PFSK-1 (cell line): ENCODE measurements at regions not wholly inside any gene's neighbourhood (a gene's known extent, or its start where the extent isn't known, plus 50 kb on each side); places are given as distances from the start of the nearest gene placed in this dataset.

Source experiments
- POLR2AphosphoS5 ChIP-seq: IDR thresholded peaks from 2 replicates; pipeline ENCODE4 v1.6.1; 2012; ENCODE audit warnings: low read depth, mild to moderate bottlenecking, control low read depth, low read length, moderate library complexity
- REST ChIP-seq, 2 experiments: IDR thresholded peaks; 2 replicates each; pipeline versions ENCODE4 v1.6.1 to v1.8.0; 2011 to 2012; ENCODE audit warnings: low read depth in 2 of 2, low read length in 2 of 2, control low read depth in 1 of 2, inconsistent platforms in 1 of 2, mild to moderate bottlenecking in 1 of 2, moderate library complexity in 1 of 2; ENCODE audit not compliant: insufficient read depth in 1 of 2

GRCh38 chr10:107398115-107398514 lies 233.6 kb upstream of the SORCS1 start:
- TF ChIP-seq POLR2AphosphoS5 (no peak), REST (IDR thresholded peaks at IDR 0.05; ENCODE audit: insufficient read depth in 1 of 2, low read depth in 2 of 2, low read length in 2 of 2) (no peak)
